SH-SY5Y (cell line): ENCODE measurements at regions not wholly inside any gene's neighbourhood (a gene's known extent, or its start where the extent isn't known, plus 50 kb on each side); places are given as distances from the start of the nearest gene placed in this dataset.

Experiments
- GATA2 ChIP-seq: IDR thresholded peaks from 2 replicates; pipeline ENCODE4 v1.6.1; 2011; ENCODE audit warnings: mild to moderate bottlenecking, low read depth, low read length
- GATA3 ChIP-seq: IDR thresholded peaks from 2 replicates; pipeline ENCODE4 v1.6.1; 2011; ENCODE audit warnings: low read depth, mild to moderate bottlenecking, low read length, moderate library complexity

DNA sequence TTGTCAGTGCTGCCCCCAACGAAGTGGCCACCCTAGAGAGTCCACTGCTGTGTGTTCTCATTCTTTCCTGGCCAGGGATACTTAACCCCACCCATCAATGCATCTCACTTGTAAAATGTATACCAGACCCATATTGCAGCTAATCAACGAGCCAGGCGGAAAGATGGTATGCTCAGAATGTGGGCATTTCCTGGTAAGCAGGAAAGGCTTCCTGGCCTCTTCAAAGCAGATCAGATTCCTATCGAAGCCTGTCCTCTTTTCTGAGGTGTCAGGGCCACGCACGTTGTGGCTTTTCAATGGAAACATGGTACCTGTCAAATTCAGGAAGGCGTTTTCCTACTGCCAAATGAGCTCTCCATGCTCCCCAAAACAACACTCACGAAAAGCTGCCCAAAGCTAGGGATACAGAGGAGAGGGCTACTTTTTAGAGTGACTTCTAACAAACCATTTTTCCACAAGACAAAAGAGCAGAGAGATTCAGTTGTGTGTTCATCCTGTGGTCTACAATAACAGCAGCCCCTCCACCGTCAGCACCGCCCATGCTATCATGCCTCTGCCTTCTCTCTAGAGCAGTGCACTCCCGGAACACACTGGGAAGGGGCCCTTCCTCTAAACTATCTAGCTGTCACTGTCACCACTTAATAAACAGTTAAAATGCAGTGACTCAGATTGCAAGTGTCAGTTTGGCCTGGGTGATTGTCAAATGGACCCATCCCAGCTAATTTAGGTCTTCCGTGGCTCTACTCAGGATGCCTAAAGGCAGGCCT is 535.1 kb downstream of the RNF144A start:
- TF ChIP-seq GATA3 (no peak), GATA2 (no peak)
